K562 (cell line): ENCODE measurements at regions not wholly inside any gene's neighbourhood (a gene's known extent, or its start where the extent isn't known, plus 50 kb on each side); places are given as distances from the start of the nearest gene placed in this dataset.
A peak's percentile ranks its signal among the peaks of the same experiment; 100 is the strongest.

Source experiments
- ATAC-seq: fragments of 200-7000 bp; cut with Tn5 transposase; 3 replicates; pipeline ENCODE4 v1.9.1; 2020; ENCODE audit warnings: moderate library complexity
- BruUV-seq: library from RNA; stranded (reverse); fragments of 400-500 nt; replicated peaks from 2 replicates; lab custom pipeline; 2021; lab: Mats Ljungman, UMichigan
- CTCF ChIA-PET: fragments of 300-600 bp; formaldehyde crosslinking; extraction: SDS; loops from one replicate; lab custom pipeline; 2021; ENCODE audit warnings: low intra/inter-chr PET ratio; lab: Yijun Ruan, JAX
- POLR2A ChIA-PET: fragments of 300-600, 350-650 bp; sonication (Branson Sonifier 250); formaldehyde crosslinking; extraction: SDS; loops from one replicate; lab custom pipeline; 2021; ENCODE audit warnings: antibody characterized with exemption, inconsistent platforms; lab: Yijun Ruan, JAX
- DNase-seq, 4 experiments: peaks; one replicate each; pipeline versions ENCODE4 v3.0.0 to v3.0.0-alpha.2; 2011 to 2018; ENCODE audit warnings: low spot score in 3 of 4, mixed read lengths in 3 of 4; ENCODE audit errors: extremely low read depth in 1 of 4
- FAIRE-seq: peaks from 2 replicates; lab custom pipeline; 2011; peaks lifted over from hg19 to GRCh38; lab: Jason Lieb, UNC
- H2AFZ ChIP-seq: 2 replicates; pipeline ENCODE4 v1.6.0; 2011; ENCODE audit warnings: low read depth, low read length, control low read depth, inconsistent platforms
- H3K27ac ChIP-seq: fragments of 200-600 bp; 3 replicates; pipeline ENCODE4 v1.8.0; 2011; ENCODE audit warnings: low read depth, mild to moderate bottlenecking, control low read depth, inconsistent platforms, low read length, moderate library complexity, mixed read lengths; ENCODE audit errors: extremely low read depth
- H3K27me3 ChIP-seq, 2 experiments: fragments of 300-600 bp in 1 of 2; 2 replicates in 1 of 2; 3 replicates in 1 of 2; pipeline versions ENCODE4 v1.6.0 to v1.8.0; 2011; ENCODE audit warnings: inconsistent platforms in 2 of 2, low read length in 2 of 2, mild to moderate bottlenecking in 1 of 2, mixed read lengths in 1 of 2, moderate library complexity in 1 of 2; ENCODE audit not compliant: control insufficient read depth in 2 of 2, insufficient read depth in 2 of 2
- H3K36me3 ChIP-seq: fragments of 300-600 bp; 3 replicates; pipeline ENCODE4 v1.8.0; 2011; ENCODE audit warnings: mild to moderate bottlenecking, low read length, inconsistent platforms; ENCODE audit not compliant: control insufficient read depth, insufficient read depth
- H3K4me1 ChIP-seq, 2 experiments: fragments of 200-600 bp in 1 of 2; replicated peaks in 1 of 2; 2 replicates in 1 of 2; 3 replicates in 1 of 2; pipeline versions ENCODE4 v1.5.1 to v1.8.0; 2011; ENCODE audit warnings: inconsistent platforms in 2 of 2, low read length in 2 of 2, mild to moderate bottlenecking in 1 of 2, mixed read lengths in 1 of 2, moderate library complexity in 1 of 2; ENCODE audit not compliant: control insufficient read depth in 2 of 2, insufficient read depth in 2 of 2
- H3K4me2 ChIP-seq: 2 replicates; pipeline ENCODE4 v1.6.1; 2011; ENCODE audit warnings: low read length, control low read depth, inconsistent platforms, mixed read lengths; ENCODE audit not compliant: insufficient read depth
- H3K4me3 ChIP-seq: fragments of 200-600 bp; sonication (generic), shearing (Covaris generic); 2 replicates; pipeline ENCODE4 v1.5.1; 2016; ENCODE audit warnings: control low read depth, inconsistent platforms
- H3K79me2 ChIP-seq: fragments of 200-600 bp; 3 replicates; pipeline ENCODE4 v1.8.0; 2011; ENCODE audit warnings: low read length, inconsistent platforms; ENCODE audit not compliant: control insufficient read depth, insufficient read depth
- H3K9ac ChIP-seq, 2 experiments: 2 replicates each; pipeline versions ENCODE4 v1.6.0 to v1.6.1; 2011; ENCODE audit warnings: low read depth in 2 of 2, low read length in 2 of 2, control low read depth in 1 of 2, inconsistent platforms in 1 of 2, mild to moderate bottlenecking in 1 of 2, mixed read lengths in 1 of 2; ENCODE audit not compliant: insufficient read depth in 1 of 2
- H3K9me1 ChIP-seq: one replicate; pipeline ENCODE4 v1.6.0; 2011; ENCODE audit warnings: inconsistent platforms, mild to moderate bottlenecking, low read length, moderate library complexity; ENCODE audit not compliant: control insufficient read depth, insufficient read depth
- H3K9me3 ChIP-seq: replicated peaks from 2 replicates; pipeline ENCODE4 v1.5.1; 2011; ENCODE audit warnings: low read depth, low read length, inconsistent platforms; ENCODE audit not compliant: control insufficient read depth, insufficient read depth
- H4K20me1 ChIP-seq: replicated peaks from 2 replicates; pipeline ENCODE4 v1.6.1; 2011; ENCODE audit warnings: low read length, inconsistent platforms, mixed read lengths; ENCODE audit not compliant: control insufficient read depth, insufficient read depth
- BMI1 ChIP-seq: fragments of 150-350 bp; IDR thresholded peaks from 2 replicates; pipeline ENCODE4 v1.6.1; 2014; ENCODE audit warnings: low read length
- FOXK2 ChIP-seq, 2 experiments: fragments of 450-650 bp; IDR thresholded peaks in 1 of 2; conservative IDR thresholded peaks in 1 of 2; 2 replicates each; pipeline ENCODE4 v1.6.1; 2016; ENCODE audit warnings: low read depth in 2 of 2, mild to moderate bottlenecking in 1 of 2
- FOXM1 ChIP-seq, 2 experiments: fragments of 450-650 bp in 1 of 2; sonication (generic) in 1 of 2; formaldehyde crosslinking in 1 of 2; IDR thresholded peaks; 2 replicates each; pipeline versions ENCODE4 v1.6.1 to v1.9.0; 2017 to 2022; ENCODE audit warnings: low read depth in 2 of 2, mild to moderate bottlenecking in 2 of 2, missing genetic modification reagents in 1 of 2, moderate library complexity in 1 of 2
- KAT2B ChIP-seq: IDR thresholded peaks from one replicate; pipeline ENCODE4 v1.6.1; 2012; ENCODE audit warnings: low read depth, mild to moderate bottlenecking, control low read depth, inconsistent platforms, low read length, moderate library complexity
- L3MBTL2 ChIP-seq: fragments of 450-650 bp; IDR thresholded peaks from 2 replicates; pipeline ENCODE4 v1.6.1; 2016; ENCODE audit warnings: mild to moderate bottlenecking, moderate library complexity
- MYNN ChIP-seq, 2 experiments: sonication (generic); formaldehyde crosslinking in 1 of 2; IDR thresholded peaks; 2 replicates each; pipeline versions ENCODE4 v1.5.0 to v1.6.1; 2016 to 2020; ENCODE audit warnings: antibody characterized with exemption in 1 of 2, missing genetic modification reagents in 1 of 2
- NFXL1 ChIP-seq: fragments of 450-650 bp; formaldehyde crosslinking; IDR thresholded peaks from 2 replicates; pipeline ENCODE4 v1.4.0; 2021; ENCODE audit warnings: mild to moderate bottlenecking
- RBM15 ChIP-seq: fragments of 200-400 bp; formaldehyde crosslinking; IDR thresholded peaks from 2 replicates; pipeline ENCODE4 v1.6.1; 2018; ENCODE audit warnings: mild to moderate bottlenecking, low read length, moderate library complexity; ENCODE audit not compliant: insufficient read depth
- TRIM25 ChIP-seq: fragments of 450-650 bp; IDR thresholded peaks from 2 replicates; pipeline ENCODE4 v1.7.0; 2016; ENCODE audit warnings: borderline replicate concordance
- ZHX1 ChIP-seq: fragments of 150-350 bp; conservative IDR thresholded peaks from 2 replicates; pipeline ENCODE4 v1.6.1; 2014; ENCODE audit warnings: low read length
- ZNF75A ChIP-seq: fragments of 450-650 bp; formaldehyde crosslinking; IDR thresholded peaks from 2 replicates; pipeline ENCODE4 v1.4.0; 2020; ENCODE audit warnings: mild to moderate bottlenecking
- WGBS: fragments of 100-300 bp; shearing (Covaris generic); methylation state at CpG from one replicate; pipeline ENCODE4 v1.1.6; 2016; ENCODE audit warnings: low coverage, mixed read lengths; ENCODE audit not compliant: insufficient coverage; ENCODE audit errors: missing lambda C conversion rate; 5-methylcytosine and 5-hydroxymethylcytosine counted together
- in situ Hi-C: fragments of 300-500 bp; cut with MboI; formaldehyde crosslinking; loops from 4 replicates; pipeline ENCODE4 v1.15.0; 2018; ENCODE audit warnings: inconsistent platforms, mixed read lengths
- intact Hi-C: fragments of 100-400 bp; cut with micrococcal nuclease; formaldehyde crosslinking; loops from 2 replicates; pipeline ENCODE4 v1.14.2; 2022
- TF ChIP-seq, protein P1 (sequence below), 2 experiments: IDR thresholded peaks; 2 replicates each; pipeline ENCODE4 v1.6.1; 2011; ENCODE audit warnings: borderline replicate concordance in 1 of 2, control low read depth in 1 of 2, low read depth in 1 of 2, low read length in 1 of 2, mild to moderate bottlenecking in 1 of 2, mixed read lengths in 1 of 2, moderate library complexity in 1 of 2; ENCODE audit not compliant: insufficient read depth in 1 of 2, insufficient read length in 1 of 2, poor library complexity in 1 of 2, severe bottlenecking in 1 of 2; ENCODE audit errors: extremely low read depth in 1 of 2
- TF ChIP-seq, protein P2 (sequence below), 2 experiments: fragments of 200-800 bp in 1 of 2; sonication (Bioruptor generic) in 1 of 2; sonication (generic) in 1 of 2; formaldehyde crosslinking in 1 of 2; IDR thresholded peaks in 1 of 2; conservative IDR thresholded peaks in 1 of 2; 2 replicates each; pipeline versions ENCODE4 v1.5.0 to v1.6.1; 2016 to 2020; ENCODE audit warnings: missing compliant biosample characterization in 1 of 2, missing genetic modification characterization in 1 of 2, missing genetic modification reagents in 1 of 2

GRCh38 chr1:20410503-20410902 lies 75.5 kb downstream of the CAMK2N1 start:
- FAIRE-seq: no peak
- intact Hi-C loops (no loop called here), in situ Hi-C loops (no loop called here)
- ATAC-seq: no peak
- H3K4me2 ChIP-seq: no peak overlapping the region
- H2AFZ ChIP-seq: no peak overlapping the region
- ChIA-PET POLR2A (interaction anchor here (1.2 to 1.4 kb wide), 2 partner anchors 14 to 320 kb away, joined by 3 to 5 read pairs; no protein-coding TSS in a partner anchor), CTCF (no interaction called here)
- no peaks in the 10 kb centered on the region for H3K9me1 ChIP-seq
- no peak overlapping the region for H3K27ac ChIP-seq
- H3K79me2 ChIP-seq: no peaks in the 10 kb centered on the region
- 0% methylated on average over 1 of the region's 1 CpG for WGBS
- H3K9me3 ChIP-seq: no peaks in the 10 kb centered on the region
- no peak overlapping the region for H3K9ac ChIP-seq
- H4K20me1 ChIP-seq: 0 out of 2 replicates have a peak, but pooled peaks cover 9% of the 10 kb centered on the region
- H3K27me3 ChIP-seq: peaks cover 3 to 26% of the 10 kb centered on the region in 2 experiments; a peak in 3 of 5 replicates
- no peak overlapping the region for H3K4me3 ChIP-seq
- DNase-seq: peak in 2 of 4 experiments; percentile 63 to 66
- BruUV-seq: no TSS peak
- H3K36me3 ChIP-seq: no peaks in the 10 kb centered on the region
- no peaks in the 10 kb centered on the region for H3K4me1 ChIP-seq
- TF ChIP-seq RBM15: no peak
- TF ChIP-seq, protein P1, sequence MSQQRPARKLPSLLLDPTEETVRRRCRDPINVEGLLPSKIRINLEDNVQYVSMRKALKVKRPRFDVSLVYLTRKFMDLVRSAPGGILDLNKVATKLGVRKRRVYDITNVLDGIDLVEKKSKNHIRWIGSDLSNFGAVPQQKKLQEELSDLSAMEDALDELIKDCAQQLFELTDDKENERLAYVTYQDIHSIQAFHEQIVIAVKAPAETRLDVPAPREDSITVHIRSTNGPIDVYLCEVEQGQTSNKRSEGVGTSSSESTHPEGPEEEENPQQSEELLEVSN (IDR thresholded peaks at IDR 0.05; ENCODE audit: borderline replicate concordance in 1 of 2, extremely low read depth in 1 of 2, insufficient read depth in 1 of 2, insufficient read length in 1 of 2, low read depth in 1 of 2, low read length in 1 of 2, poor library complexity in 1 of 2, severe bottlenecking in 1 of 2): no peak
- TF ChIP-seq ZNF75A: no peak
- TF ChIP-seq MYNN (IDR thresholded peaks at IDR 0.05): no peak
- no peak for TF ChIP-seq MYNN (CRISPR knock-in tag; IDR thresholded peaks at IDR 0.05)
- TF ChIP-seq FOXM1 (IDR thresholded peaks at IDR 0.05; ENCODE audit: low read depth): no peak
- TF ChIP-seq FOXM1 (CRISPR knock-in tag; IDR thresholded peaks at IDR 0.05; ENCODE audit: low read depth): no peak
- no peak for TF ChIP-seq TRIM25
- TF ChIP-seq, protein P2, sequence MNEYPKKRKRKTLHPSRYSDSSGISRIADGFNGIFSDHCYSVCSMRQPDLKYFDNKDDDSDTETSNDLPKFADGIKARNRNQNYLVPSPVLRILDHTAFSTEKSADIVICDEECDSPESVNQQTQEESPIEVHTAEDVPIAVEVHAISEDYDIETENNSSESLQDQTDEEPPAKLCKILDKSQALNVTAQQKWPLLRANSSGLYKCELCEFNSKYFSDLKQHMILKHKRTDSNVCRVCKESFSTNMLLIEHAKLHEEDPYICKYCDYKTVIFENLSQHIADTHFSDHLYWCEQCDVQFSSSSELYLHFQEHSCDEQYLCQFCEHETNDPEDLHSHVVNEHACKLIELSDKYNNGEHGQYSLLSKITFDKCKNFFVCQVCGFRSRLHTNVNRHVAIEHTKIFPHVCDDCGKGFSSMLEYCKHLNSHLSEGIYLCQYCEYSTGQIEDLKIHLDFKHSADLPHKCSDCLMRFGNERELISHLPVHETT (CRISPR knock-in tag; conservative IDR thresholded peaks at IDR 0.05 in 1 of 2, IDR thresholded peaks at IDR 0.05 in 1 of 2): no peak
- 0 out of 2 replicates have a peak, but pooled peaks have one; percentile 51 for TF ChIP-seq BMI1
- no peak for TF ChIP-seq FOXK2 (conservative IDR thresholded peaks at IDR 0.05 in 1 of 2, IDR thresholded peaks at IDR 0.05 in 1 of 2; ENCODE audit: low read depth in 2 of 2)
- TF ChIP-seq KAT2B: no peak
- TF ChIP-seq NFXL1 (CRISPR knock-in tag): no peak
- TF ChIP-seq L3MBTL2: no peak
- no peak for TF ChIP-seq ZHX1
